ENCODE measurements at regions not wholly inside any gene's neighbourhood (a gene's known extent, or its start where the extent isn't known, plus 50 kb on each side); places are given as distances from the start of the nearest gene placed in this dataset.

- Histone ChIP-seq H3K4me1 (ENCODE audit: insufficient read depth, low read length) (no peaks in the 10 kb centered on the region), H3K27ac (ENCODE audit: low read length) (no peak overlapping the region), H3K27me3 (ENCODE audit: insufficient read depth, low read length) (no peaks in the 10 kb centered on the region), H3K36me3 (ENCODE audit: insufficient read depth, low read depth, low read length) (no peaks in the 10 kb centered on the region), H3K9me3 (ENCODE audit: insufficient read depth, low read depth, low read length) (no peaks in the 10 kb centered on the region), H3K9ac (ENCODE audit: low read depth, low read length) (no peak overlapping the region), H3K4me3 (ENCODE audit: low read length) (no peak overlapping the region)
Measured at GRCh38 chr10:4535521-4535920, 290.5 kb upstream of the AKR1E2 start.

GRCh38 chr10:4533621-4534020 lies 292.4 kb upstream of the AKR1E2 start:
- Histone ChIP-seq H3K4me3 (ENCODE audit: low read length) (no peak overlapping the region), H3K4me1 (ENCODE audit: insufficient read depth, low read length) (no peaks in the 10 kb centered on the region), H3K27ac (ENCODE audit: low read length) (no peak overlapping the region), H3K27me3 (ENCODE audit: insufficient read depth, low read length) (no peaks in the 10 kb centered on the region), H3K9ac (ENCODE audit: low read depth, low read length) (no peak overlapping the region), H3K36me3 (ENCODE audit: insufficient read depth, low read depth, low read length) (no peaks in the 10 kb centered on the region), H3K9me3 (ENCODE audit: insufficient read depth, low read depth, low read length) (no peaks in the 10 kb centered on the region)

- no peak overlapping the region for H3K9ac ChIP-seq (ENCODE audit: low read depth, low read length)
- H3K4me1 ChIP-seq (ENCODE audit: insufficient read depth, low read length): no peaks in the 10 kb centered on the region
- H3K36me3 ChIP-seq (ENCODE audit: insufficient read depth, low read depth, low read length): no peaks in the 10 kb centered on the region
- H3K4me3 ChIP-seq (ENCODE audit: low read length): no peak overlapping the region
- no peaks in the 10 kb centered on the region for H3K27me3 ChIP-seq (ENCODE audit: insufficient read depth, low read length)
- H3K27ac ChIP-seq (ENCODE audit: low read length): no peak overlapping the region
- no peaks in the 10 kb centered on the region for H3K9me3 ChIP-seq (ENCODE audit: insufficient read depth, low read depth, low read length)
Measured at GRCh38 chr10:4532976-4533375, 293.0 kb upstream of the AKR1E2 start.

- H3K9ac ChIP-seq (ENCODE audit: low read depth, low read length): no peak overlapping the region
- H3K36me3 ChIP-seq (ENCODE audit: insufficient read depth, low read depth, low read length): no peaks in the 10 kb centered on the region
- no peak overlapping the region for H3K4me3 ChIP-seq (ENCODE audit: low read length)
- H3K27ac ChIP-seq (ENCODE audit: low read length): no peak overlapping the region
- no peaks in the 10 kb centered on the region for H3K4me1 ChIP-seq (ENCODE audit: insufficient read depth, low read length)
- no peaks in the 10 kb centered on the region for H3K9me3 ChIP-seq (ENCODE audit: insufficient read depth, low read depth, low read length)
- no peaks in the 10 kb centered on the region for H3K27me3 ChIP-seq (ENCODE audit: insufficient read depth, low read length)
Measured at GRCh38 chr10:4532467-4532866, 293.5 kb upstream of the AKR1E2 start.

GRCh38 chr10:4532011-4532410 lies 294.0 kb upstream of the AKR1E2 start:
- H3K27ac ChIP-seq (ENCODE audit: low read length): no peak overlapping the region
- H3K9me3 ChIP-seq (ENCODE audit: insufficient read depth, low read depth, low read length): no peaks in the 10 kb centered on the region

GRCh38 chr10:4529266-4529665 lies 296.7 kb upstream of the AKR1E2 start:
- Histone ChIP-seq H3K9ac (ENCODE audit: low read depth, low read length) (no peak overlapping the region), H3K27me3 (ENCODE audit: insufficient read depth, low read length) (no peaks in the 10 kb centered on the region), H3K27ac (ENCODE audit: low read length) (no peak overlapping the region), H3K9me3 (ENCODE audit: insufficient read depth, low read depth, low read length) (no peaks in the 10 kb centered on the region), H3K4me3 (ENCODE audit: low read length) (no peak overlapping the region), H3K4me1 (ENCODE audit: insufficient read depth, low read length) (no peaks in the 10 kb centered on the region), H3K36me3 (ENCODE audit: insufficient read depth, low read depth, low read length) (no peaks in the 10 kb centered on the region)

More at GRCh38 chr10:4532011-4532410, 294.0 kb upstream of the AKR1E2 start:
- Histone ChIP-seq H3K9ac (ENCODE audit: low read depth, low read length) (no peak overlapping the region), H3K27me3 (ENCODE audit: insufficient read depth, low read length) (no peaks in the 10 kb centered on the region), H3K4me1 (ENCODE audit: insufficient read depth, low read length) (no peaks in the 10 kb centered on the region), H3K4me3 (ENCODE audit: low read length) (no peak overlapping the region), H3K36me3 (ENCODE audit: insufficient read depth, low read depth, low read length) (no peaks in the 10 kb centered on the region)

- no peak overlapping the region for H3K9ac ChIP-seq (ENCODE audit: low read depth, low read length)
- H3K27me3 ChIP-seq (ENCODE audit: insufficient read depth, low read length): no peaks in the 10 kb centered on the region
- no peaks in the 10 kb centered on the region for H3K9me3 ChIP-seq (ENCODE audit: insufficient read depth, low read depth, low read length)
- no peak overlapping the region for H3K27ac ChIP-seq (ENCODE audit: low read length)
- H3K36me3 ChIP-seq (ENCODE audit: insufficient read depth, low read depth, low read length): no peaks in the 10 kb centered on the region
- H3K4me3 ChIP-seq (ENCODE audit: low read length): no peak overlapping the region
- no peaks in the 10 kb centered on the region for H3K4me1 ChIP-seq (ENCODE audit: insufficient read depth, low read length)
Measured at GRCh38 chr10:4527281-4527970, 298.6 kb upstream of the AKR1E2 start.

- Histone ChIP-seq H3K4me1 (ENCODE audit: insufficient read depth, low read length) (no peaks in the 10 kb centered on the region), H3K36me3 (ENCODE audit: insufficient read depth, low read depth, low read length) (no peaks in the 10 kb centered on the region), H3K9ac (ENCODE audit: low read depth, low read length) (no peak overlapping the region), H3K27ac (ENCODE audit: low read length) (no peak overlapping the region), H3K9me3 (ENCODE audit: insufficient read depth, low read depth, low read length) (no peaks in the 10 kb centered on the region), H3K27me3 (ENCODE audit: insufficient read depth, low read length) (no peaks in the 10 kb centered on the region), H3K4me3 (ENCODE audit: low read length) (no peak overlapping the region)
Measured at GRCh38 chr10:4526311-4526731, 299.7 kb upstream of the AKR1E2 start.

GRCh38 chr10:4525103-4525502 lies 300.9 kb upstream of the AKR1E2 start:
- no peak overlapping the region for H3K4me3 ChIP-seq (ENCODE audit: low read length)
- no peaks in the 10 kb centered on the region for H3K36me3 ChIP-seq (ENCODE audit: insufficient read depth, low read depth, low read length)
- H3K9me3 ChIP-seq (ENCODE audit: insufficient read depth, low read depth, low read length): no peaks in the 10 kb centered on the region
- no peaks in the 10 kb centered on the region for H3K27me3 ChIP-seq (ENCODE audit: insufficient read depth, low read length)
- H3K9ac ChIP-seq (ENCODE audit: low read depth, low read length): no peak overlapping the region
- H3K4me1 ChIP-seq (ENCODE audit: insufficient read depth, low read length): no peaks in the 10 kb centered on the region
- no peak overlapping the region for H3K27ac ChIP-seq (ENCODE audit: low read length)

- no peak overlapping the region for H3K4me3 ChIP-seq (ENCODE audit: low read length)
- H3K27ac ChIP-seq (ENCODE audit: low read length): no peak overlapping the region
- no peaks in the 10 kb centered on the region for H3K4me1 ChIP-seq (ENCODE audit: insufficient read depth, low read length)
- H3K9me3 ChIP-seq (ENCODE audit: insufficient read depth, low read depth, low read length): no peaks in the 10 kb centered on the region
- no peaks in the 10 kb centered on the region for H3K27me3 ChIP-seq (ENCODE audit: insufficient read depth, low read length)
- H3K36me3 ChIP-seq (ENCODE audit: insufficient read depth, low read depth, low read length): no peaks in the 10 kb centered on the region
- H3K9ac ChIP-seq (ENCODE audit: low read depth, low read length): no peak overlapping the region
Measured at GRCh38 chr10:4522296-4523000, 303.6 kb upstream of the AKR1E2 start.

GRCh38 chr10:4519658-4520402 lies 306.2 kb upstream of the AKR1E2 start:
- Histone ChIP-seq H3K27ac (ENCODE audit: low read length) (no peak overlapping the region), H3K9ac (ENCODE audit: low read depth, low read length) (no peak overlapping the region), H3K9me3 (ENCODE audit: insufficient read depth, low read depth, low read length) (no peaks in the 10 kb centered on the region), H3K4me1 (ENCODE audit: insufficient read depth, low read length) (no peaks in the 10 kb centered on the region), H3K4me3 (ENCODE audit: low read length) (no peak overlapping the region), H3K27me3 (ENCODE audit: insufficient read depth, low read length) (no peaks in the 10 kb centered on the region), H3K36me3 (ENCODE audit: insufficient read depth, low read depth, low read length) (no peaks in the 10 kb centered on the region)

GRCh38 chr10:4517746-4518145 lies 308.3 kb upstream of the AKR1E2 start:
- Histone ChIP-seq H3K27ac (ENCODE audit: low read length) (no peak overlapping the region), H3K27me3 (ENCODE audit: insufficient read depth, low read length) (no peaks in the 10 kb centered on the region), H3K9ac (ENCODE audit: low read depth, low read length) (no peak overlapping the region), H3K36me3 (ENCODE audit: insufficient read depth, low read depth, low read length) (no peaks in the 10 kb centered on the region), H3K9me3 (ENCODE audit: insufficient read depth, low read depth, low read length) (no peaks in the 10 kb centered on the region), H3K4me1 (ENCODE audit: insufficient read depth, low read length) (no peaks in the 10 kb centered on the region), H3K4me3 (ENCODE audit: low read length) (no peak overlapping the region)
